ENCODE measurements at regions not wholly inside any gene's neighbourhood (a gene's known extent, or its start where the extent isn't known, plus 50 kb on each side); places are given as distances from the start of the nearest gene placed in this dataset.
"Not testable (repeated sequence)": the region's sequence is repeated elsewhere in the genome, so short reads cannot be mapped to it uniquely, and the experiment has no call there.

- H3K4me3 ChIP-seq = no peak overlapping the region
- no peak for DNase-seq (ENCODE audit: low spot score in 2 of 2)
- in situ Hi-C loops (cut with MboI; ENCODE audit: low sequenced_read_pairs) = no loop called here
- no peaks in the 10 kb centered on the region for H3K27me3 ChIP-seq (ENCODE audit: low read depth)
- no peaks in the 10 kb centered on the region for H3K4me1 ChIP-seq
- no peaks in the 10 kb centered on the region for H3K36me3 ChIP-seq (replicated peaks)
- H3K9me3 ChIP-seq = no peaks in the 10 kb centered on the region
These were observed 463.3 kb upstream of the PODXL start for GRCh38 chr7:132019703-132020102.

DNA sequence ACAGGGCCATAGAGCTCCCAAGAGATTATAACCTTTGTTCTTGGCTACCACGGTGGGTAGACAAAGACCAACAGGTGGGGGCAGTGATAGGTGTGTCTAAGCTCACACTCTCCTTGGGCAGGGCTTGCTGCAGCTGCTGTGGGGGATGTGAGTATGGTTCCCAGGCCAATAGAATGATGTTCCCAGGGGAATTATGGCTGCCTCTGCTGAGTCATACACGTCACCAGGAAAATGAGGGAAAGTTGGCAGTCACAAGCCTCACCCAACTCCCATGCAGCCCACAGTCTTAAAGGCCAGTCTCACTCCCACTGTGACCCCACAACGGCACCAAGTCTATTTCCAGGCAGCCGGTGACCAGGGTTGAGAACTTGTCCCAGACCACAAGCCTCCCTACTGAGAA is 453.4 kb upstream of the PODXL start:
- DNase-seq (ENCODE audit: low spot score in 2 of 2) = no peak
- Histone ChIP-seq H3K36me3 (replicated peaks) (no peaks in the 10 kb centered on the region), H3K9me3 (no peaks in the 10 kb centered on the region), H3K4me3 (no peak overlapping the region), H3K27me3 (ENCODE audit: low read depth) (0 out of 2 replicates have a peak, but pooled peaks cover 3% of the 10 kb centered on the region), H3K4me1 (no peaks in the 10 kb centered on the region)
- in situ Hi-C loops (cut with MboI; ENCODE audit: low sequenced_read_pairs) = no loop called here

- no peak for DNase-seq (ENCODE audit: low spot score in 2 of 2)
- Histone ChIP-seq H3K4me3 (no peak overlapping the region), H3K27me3 (ENCODE audit: low read depth) (0 out of 2 replicates have a peak, but pooled peaks cover 8% of the 10 kb centered on the region), H3K4me1 (no peaks in the 10 kb centered on the region), H3K9me3 (no peaks in the 10 kb centered on the region), H3K36me3 (replicated peaks) (no peaks in the 10 kb centered on the region)
- in situ Hi-C loops (cut with MboI; ENCODE audit: low sequenced_read_pairs) = no loop called here
These were observed 448.1 kb upstream of the PODXL start for GRCh38 chr7:132004529-132004928.

- H3K36me3 ChIP-seq (replicated peaks) = no peaks in the 10 kb centered on the region
- no peak for DNase-seq (ENCODE audit: low spot score in 2 of 2)
- H3K9me3 ChIP-seq = no peaks in the 10 kb centered on the region
- in situ Hi-C loops (cut with MboI; ENCODE audit: low sequenced_read_pairs) = no loop called here
- no peaks in the 10 kb centered on the region for H3K4me1 ChIP-seq
- H3K27me3 ChIP-seq (ENCODE audit: low read depth) = 0 out of 2 replicates have a peak, but pooled peaks cover 5% of the 10 kb centered on the region
- no peak overlapping the region for H3K4me3 ChIP-seq
These were observed 446.0 kb upstream of the PODXL start for GRCh38 chr7:132002343-132002968.

DNA sequence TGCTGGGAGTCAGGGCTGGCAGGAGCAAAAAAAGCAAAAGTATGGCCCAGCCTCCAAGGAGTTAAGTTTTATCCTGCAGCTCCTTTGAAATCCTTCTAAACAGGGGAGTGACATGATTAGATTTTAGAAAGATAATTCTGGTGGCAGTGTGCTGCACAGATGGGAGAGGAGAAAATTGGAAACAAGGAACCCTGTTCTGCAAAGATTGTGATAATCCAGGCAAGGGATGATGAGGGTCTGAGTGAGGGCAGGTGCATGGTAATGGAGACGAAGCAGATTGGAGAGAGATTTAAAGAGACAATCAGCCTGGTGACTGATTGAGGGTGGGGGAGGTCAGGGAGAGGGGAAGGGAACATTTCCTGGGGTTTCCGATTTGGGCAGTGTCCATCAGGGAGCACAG is 444.7 kb upstream of the PODXL start:
- Histone ChIP-seq H3K4me1 (no peaks in the 10 kb centered on the region), H3K4me3 (no peak overlapping the region), H3K36me3 (replicated peaks) (no peaks in the 10 kb centered on the region), H3K27me3 (ENCODE audit: low read depth) (0 out of 2 replicates have a peak, but pooled peaks cover 5% of the 10 kb centered on the region), H3K9me3 (no peaks in the 10 kb centered on the region)
- DNase-seq (ENCODE audit: low spot score in 2 of 2) = no peak
- in situ Hi-C loops (cut with MboI; ENCODE audit: low sequenced_read_pairs) = no loop called here

GRCh38 chr7:131999193-131999592 is 442.8 kb upstream of the PODXL start:
- in situ Hi-C loops (cut with MboI; ENCODE audit: low sequenced_read_pairs) = no loop called here
- Histone ChIP-seq H3K4me3 (no peak overlapping the region), H3K9me3 (no peaks in the 10 kb centered on the region), H3K4me1 (no peaks in the 10 kb centered on the region), H3K27me3 (ENCODE audit: low read depth) (0 out of 2 replicates have a peak, but pooled peaks cover 5% of the 10 kb centered on the region), H3K36me3 (replicated peaks) (no peaks in the 10 kb centered on the region)
- no peak for DNase-seq (ENCODE audit: low spot score in 2 of 2)

GRCh38 chr7:131995324-131995723 is 438.9 kb upstream of the PODXL start:
- Histone ChIP-seq H3K27me3 (ENCODE audit: low read depth) (no peaks in the 10 kb centered on the region), H3K36me3 (replicated peaks) (no peaks in the 10 kb centered on the region), H3K4me1 (no peaks in the 10 kb centered on the region), H3K9me3 (no peaks in the 10 kb centered on the region), H3K4me3 (no peak overlapping the region)
- in situ Hi-C loops (cut with MboI; ENCODE audit: low sequenced_read_pairs) = no loop called here
- no peak for DNase-seq (ENCODE audit: low spot score in 2 of 2)

- H3K9me3 ChIP-seq; H3K36me3 ChIP-seq (replicated peaks); H3K27me3 ChIP-seq (ENCODE audit: low read depth); in situ Hi-C loops (cut with MboI; ENCODE audit: low sequenced_read_pairs); H3K4me1 ChIP-seq; H3K4me3 ChIP-seq; DNase-seq (ENCODE audit: low spot score in 2 of 2): not testable (repeated sequence)
These were observed 424.6 kb upstream of the PODXL start for GRCh38 chr7:131981069-131981468.

DNA sequence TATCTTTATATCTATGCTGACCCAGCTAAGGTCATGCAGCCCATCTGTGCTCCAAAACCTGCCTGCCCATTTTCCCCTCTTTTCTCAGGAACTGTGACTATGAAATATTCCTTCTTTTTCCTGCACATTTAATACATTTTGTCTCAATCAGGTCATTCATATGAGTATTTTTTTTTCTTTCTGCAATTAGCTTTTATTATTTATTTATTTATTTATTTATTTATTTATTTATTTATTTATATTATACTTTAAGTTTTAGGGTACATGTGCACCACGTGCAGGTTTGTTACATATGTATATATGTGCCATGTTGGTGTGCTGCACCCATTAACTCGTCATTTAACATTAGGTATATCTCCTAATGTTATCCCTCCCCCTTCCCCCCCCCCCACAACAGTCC is 421.7 kb upstream of the PODXL start:
- H3K27me3 ChIP-seq (ENCODE audit: low read depth); DNase-seq (ENCODE audit: low spot score in 2 of 2); H3K4me1 ChIP-seq; H3K9me3 ChIP-seq; H3K4me3 ChIP-seq; in situ Hi-C loops (cut with MboI; ENCODE audit: low sequenced_read_pairs); H3K36me3 ChIP-seq (replicated peaks): not testable (repeated sequence)

DNA sequence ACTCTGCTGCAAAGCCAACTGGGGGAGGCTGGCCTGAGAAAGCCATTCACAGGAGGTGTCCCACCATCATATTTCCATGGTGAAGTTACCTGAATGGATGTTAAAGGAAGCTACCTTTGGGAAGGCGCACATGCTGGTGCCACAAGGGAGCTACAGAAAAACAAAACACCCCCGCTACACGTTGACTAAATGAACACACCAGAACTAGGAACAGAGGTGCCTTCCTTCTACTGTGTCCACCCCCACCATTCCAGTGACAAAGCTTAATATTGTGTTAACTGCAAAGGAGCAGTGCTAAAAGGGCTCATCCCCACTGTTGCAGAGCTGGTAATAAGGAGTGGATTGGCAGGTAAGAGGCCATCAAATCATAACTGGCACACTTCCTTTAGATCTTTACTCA is 420.0 kb upstream of the PODXL start:
- H3K4me3 ChIP-seq = no peak overlapping the region
- H3K9me3 ChIP-seq = no peaks in the 10 kb centered on the region; the same call in 1 of the 2 replicates
- in situ Hi-C loops (cut with MboI; ENCODE audit: low sequenced_read_pairs) = no loop called here
- H3K36me3 ChIP-seq (replicated peaks) = no peaks in the 10 kb centered on the region
- 0 out of 2 replicates have a peak, but pooled peaks cover 3% of the 10 kb centered on the region for H3K27me3 ChIP-seq (ENCODE audit: low read depth)
- no peaks in the 10 kb centered on the region for H3K4me1 ChIP-seq
- DNase-seq (ENCODE audit: low spot score in 2 of 2) = no peak

DNA sequence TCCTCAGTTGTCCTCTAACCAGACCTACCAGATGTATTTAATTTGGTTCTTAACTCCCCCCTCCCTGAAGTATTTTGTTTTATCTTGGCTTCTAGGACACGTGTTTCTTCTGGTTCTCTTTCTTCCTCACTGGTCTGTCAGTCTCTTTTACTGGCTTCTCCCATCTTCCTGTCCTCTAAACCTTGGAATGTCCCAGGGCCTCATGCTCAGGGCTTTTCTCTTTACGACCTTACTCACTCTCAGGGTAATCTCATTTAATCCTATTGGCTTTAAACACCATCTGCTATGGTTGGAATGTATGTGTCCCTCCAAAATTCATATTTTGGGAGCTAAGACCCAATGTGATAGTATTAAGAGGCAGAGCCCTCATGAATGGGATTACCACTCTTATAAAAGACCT is 418.2 kb upstream of the PODXL start:
- Histone ChIP-seq H3K4me1 (no peaks in the 10 kb centered on the region), H3K27me3 (ENCODE audit: low read depth) (0 out of 2 replicates have a peak, but pooled peaks cover 3% of the 10 kb centered on the region), H3K4me3 (no peak overlapping the region), H3K9me3 (no peaks in the 10 kb centered on the region; the same call in 1 of the 2 replicates), H3K36me3 (replicated peaks) (no peaks in the 10 kb centered on the region)
- in situ Hi-C loops (cut with MboI; ENCODE audit: low sequenced_read_pairs) = no loop called here
- no peak for DNase-seq (ENCODE audit: low spot score in 2 of 2)

- Histone ChIP-seq H3K9me3 (no peaks in the 10 kb centered on the region), H3K4me1 (no peaks in the 10 kb centered on the region), H3K4me3 (no peak overlapping the region), H3K27me3 (ENCODE audit: low read depth) (0 out of 2 replicates have a peak, but pooled peaks cover 3% of the 10 kb centered on the region), H3K36me3 (replicated peaks) (no peaks in the 10 kb centered on the region)
- in situ Hi-C loops (cut with MboI; ENCODE audit: low sequenced_read_pairs) = no loop called here
- DNase-seq (ENCODE audit: low spot score in 2 of 2) = no peak
These were observed 415.8 kb upstream of the PODXL start for GRCh38 chr7:131972251-131972650.

- no peaks in the 10 kb centered on the region for H3K9me3 ChIP-seq
- in situ Hi-C loops (cut with MboI; ENCODE audit: low sequenced_read_pairs) = no loop called here
- no peaks in the 10 kb centered on the region for H3K4me1 ChIP-seq
- H3K36me3 ChIP-seq (replicated peaks) = no peaks in the 10 kb centered on the region
- no peak for DNase-seq (ENCODE audit: low spot score in 2 of 2)
- no peak overlapping the region for H3K4me3 ChIP-seq
- H3K27me3 ChIP-seq (ENCODE audit: low read depth) = 0 out of 2 replicates have a peak, but pooled peaks cover 3% of the 10 kb centered on the region
These were observed 414.2 kb upstream of the PODXL start for GRCh38 chr7:131970602-131971001.

DNA sequence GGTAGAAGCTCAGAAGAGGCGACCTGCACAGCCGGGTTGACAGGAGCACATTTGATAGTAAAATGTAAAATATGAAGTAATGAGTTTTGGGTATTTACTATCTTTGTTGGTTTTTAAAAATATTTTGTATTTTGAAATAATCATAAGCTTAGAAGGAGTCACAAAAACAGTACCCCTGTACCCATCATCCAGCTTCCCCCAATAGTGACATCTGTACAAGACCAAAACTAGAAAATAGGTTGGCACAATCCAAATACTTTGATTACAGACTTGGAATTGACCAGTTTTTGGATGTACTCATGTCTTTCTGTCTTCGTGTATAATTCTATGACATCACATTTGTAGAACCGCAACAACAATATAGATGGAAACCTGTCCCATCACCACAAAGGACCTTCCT is 413.1 kb upstream of the PODXL start:
- Histone ChIP-seq H3K4me1 (no peaks in the 10 kb centered on the region), H3K36me3 (replicated peaks) (no peaks in the 10 kb centered on the region), H3K27me3 (ENCODE audit: low read depth) (0 out of 2 replicates have a peak, but pooled peaks cover 3% of the 10 kb centered on the region), H3K9me3 (no peaks in the 10 kb centered on the region), H3K4me3 (no peak overlapping the region)
- in situ Hi-C loops (cut with MboI; ENCODE audit: low sequenced_read_pairs) = no loop called here
- DNase-seq (ENCODE audit: low spot score in 2 of 2) = no peak
